Lower leg skin (tissue), 3 donors: ENCODE measurements at regions not wholly inside any gene's neighbourhood (a gene's known extent, or its start where the extent isn't known, plus 50 kb on each side); places are given as distances from the start of the nearest gene placed in this dataset.
"Not testable (repeated sequence)": the region's sequence is repeated elsewhere in the genome, so short reads cannot be mapped to it uniquely, and the experiment has no call there.

Source experiments
- POLR2A ChIP-seq, 2 donors: fragments of 450-650 bp; IDR thresholded peaks; one replicate each; pipeline ENCODE4 v1.6.1; 2016 to 2017; ENCODE audit warnings: antibody characterized with exemption in 2 of 2, mild to moderate bottlenecking in 1 of 2, moderate library complexity in 1 of 2
- TF ChIP-seq, protein P1 (sequence below), 3 donors: fragments of 450-650 bp; IDR thresholded peaks; one replicate each; pipeline ENCODE4 v1.5.1; 2016; ENCODE audit warnings: antibody characterized with exemption in 3 of 3, mild to moderate bottlenecking in 3 of 3, moderate library complexity in 2 of 3

DNA sequence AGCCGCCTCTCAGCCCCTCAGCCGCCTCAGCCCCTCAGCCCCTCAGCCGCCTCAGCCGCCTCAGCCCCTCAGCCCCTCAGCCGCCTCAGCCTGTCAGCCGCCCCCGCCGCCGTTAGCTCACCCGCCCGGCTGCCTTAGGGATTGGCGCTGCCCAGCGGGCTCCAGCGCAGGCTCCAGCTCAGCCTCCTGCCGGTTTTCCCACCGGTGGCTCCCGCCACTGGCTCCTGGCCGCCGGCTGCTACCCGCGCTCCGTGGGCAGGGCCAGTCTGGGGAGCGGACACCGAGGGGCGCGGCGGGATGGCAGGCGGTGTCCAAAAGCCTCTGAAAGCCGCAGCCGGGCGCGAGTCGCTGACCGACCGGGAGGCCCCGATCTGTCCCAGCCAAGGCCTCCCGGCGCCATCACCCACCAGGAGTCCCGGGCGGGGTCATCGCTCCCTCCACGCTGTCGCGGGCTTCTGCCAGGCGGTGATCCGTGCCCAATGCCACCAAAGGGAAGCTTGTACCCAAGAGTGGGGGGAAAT is 1532.7 kb downstream of the REEP3 start:
- TF ChIP-seq POLR2A (IDR thresholded peaks at IDR 0.05): not testable (repeated sequence)
- TF ChIP-seq, protein P1, sequence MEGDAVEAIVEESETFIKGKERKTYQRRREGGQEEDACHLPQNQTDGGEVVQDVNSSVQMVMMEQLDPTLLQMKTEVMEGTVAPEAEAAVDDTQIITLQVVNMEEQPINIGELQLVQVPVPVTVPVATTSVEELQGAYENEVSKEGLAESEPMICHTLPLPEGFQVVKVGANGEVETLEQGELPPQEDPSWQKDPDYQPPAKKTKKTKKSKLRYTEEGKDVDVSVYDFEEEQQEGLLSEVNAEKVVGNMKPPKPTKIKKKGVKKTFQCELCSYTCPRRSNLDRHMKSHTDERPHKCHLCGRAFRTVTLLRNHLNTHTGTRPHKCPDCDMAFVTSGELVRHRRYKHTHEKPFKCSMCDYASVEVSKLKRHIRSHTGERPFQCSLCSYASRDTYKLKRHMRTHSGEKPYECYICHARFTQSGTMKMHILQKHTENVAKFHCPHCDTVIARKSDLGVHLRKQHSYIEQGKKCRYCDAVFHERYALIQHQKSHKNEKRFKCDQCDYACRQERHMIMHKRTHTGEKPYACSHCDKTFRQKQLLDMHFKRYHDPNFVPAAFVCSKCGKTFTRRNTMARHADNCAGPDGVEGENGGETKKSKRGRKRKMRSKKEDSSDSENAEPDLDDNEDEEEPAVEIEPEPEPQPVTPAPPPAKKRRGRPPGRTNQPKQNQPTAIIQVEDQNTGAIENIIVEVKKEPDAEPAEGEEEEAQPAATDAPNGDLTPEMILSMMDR (IDR thresholded peaks at IDR 0.05): not testable (repeated sequence)
